DMS 273 treated with DMSO at 0.1 percent for 48 hours (cell line): ENCODE measurements at regions not wholly inside any gene's neighbourhood (a gene's known extent, or its start where the extent isn't known, plus 50 kb on each side); places are given as distances from the start of the nearest gene placed in this dataset.
"Not testable (repeated sequence)": the region's sequence is repeated elsewhere in the genome, so short reads cannot be mapped to it uniquely, and the experiment has no call there.

Source experiments
- DNase-seq: peaks from one replicate; lab custom pipeline; 2025; lab: John Stamatoyannopoulos, UW

- no peak for DNase-seq
Measured at GRCh38 chr20:53818457-53819177, 225.0 kb upstream of the ZNF217 start.

GRCh38 chr20:53817513-53817912 is 223.9 kb upstream of the ZNF217 start:
- not testable (repeated sequence) for DNase-seq

GRCh38 chr20:53816872-53817398 is 223.3 kb upstream of the ZNF217 start:
- no peak for DNase-seq

GRCh38 chr20:53815509-53815908 is 221.9 kb upstream of the ZNF217 start:
- no peak for DNase-seq

GRCh38 chr20:53814060-53814459 is 220.4 kb upstream of the ZNF217 start:
- DNase-seq = no peak

- DNase-seq = no peak
Measured at GRCh38 chr20:53813636-53814035, 220.0 kb upstream of the ZNF217 start.

GRCh38 chr20:53811577-53811976 is 217.9 kb upstream of the ZNF217 start:
- DNase-seq = no peak

GRCh38 chr20:53810661-53811355 is 217.2 kb upstream of the ZNF217 start:
- no peak for DNase-seq

GRCh38 chr20:53809728-53810365 is 216.2 kb upstream of the ZNF217 start:
- no peak for DNase-seq

- no peak for DNase-seq
Measured at GRCh38 chr20:53809217-53809616, 215.6 kb upstream of the ZNF217 start.

- no peak for DNase-seq
Measured at GRCh38 chr20:53808733-53809132, 215.1 kb upstream of the ZNF217 start.

- not testable (repeated sequence) for DNase-seq
Measured at GRCh38 chr20:53808302-53808701, 214.7 kb upstream of the ZNF217 start.

- DNase-seq = no peak
Measured at GRCh38 chr20:53806683-53807401, 213.2 kb upstream of the ZNF217 start.

- DNase-seq = no peak
Measured at GRCh38 chr20:53805895-53806384, 212.3 kb upstream of the ZNF217 start.

- DNase-seq = no peak
Measured at GRCh38 chr20:53804920-53805894, 211.6 kb upstream of the ZNF217 start.

- not testable (repeated sequence) for DNase-seq
Measured at GRCh38 chr20:53804308-53804707, 210.7 kb upstream of the ZNF217 start.

- no peak for DNase-seq
Measured at GRCh38 chr20:53803492-53804155, 210.0 kb upstream of the ZNF217 start.

- DNase-seq = no peak
Measured at GRCh38 chr20:53801609-53802370, 208.2 kb upstream of the ZNF217 start.

GRCh38 chr20:53800883-53801604 is 207.4 kb upstream of the ZNF217 start:
- no peak for DNase-seq
